ENCODE measurements at regions not wholly inside any gene's neighbourhood (a gene's known extent, or its start where the extent isn't known, plus 50 kb on each side); places are given as distances from the start of the nearest gene placed in this dataset.

DNA sequence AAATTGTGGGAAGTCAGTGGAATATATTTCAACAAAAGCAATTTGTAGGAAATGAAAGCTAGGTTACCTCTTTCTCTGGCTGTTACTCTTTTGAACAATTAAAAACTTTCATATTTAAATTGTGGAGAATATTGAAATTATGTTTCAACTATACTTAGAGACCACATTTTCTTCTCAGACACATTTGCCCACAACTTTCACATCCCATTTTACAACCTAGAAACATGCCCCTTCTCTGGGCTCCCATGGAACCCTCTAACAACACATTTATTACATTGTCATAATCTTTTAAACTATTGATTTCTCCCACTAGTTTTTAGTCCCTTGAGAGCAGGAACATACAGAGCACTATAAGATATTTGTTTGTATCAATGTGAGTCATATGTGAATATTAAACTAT is 211.7 kb upstream of the TTC14 start:
- Histone ChIP-seq H3K9me3 (ENCODE audit: low read length) (no peaks in the 10 kb centered on the region), H3K4me3 (replicated peaks in 1 of 3; ENCODE audit: insufficient read depth in 1 of 3, low read depth in 2 of 3, low read length in 3 of 3) (no peak overlapping the region), H3K27ac (ENCODE audit: extremely low read length, insufficient read depth, low read length) (no peak overlapping the region), H4K20me1 (ENCODE audit: insufficient read depth, low read length) (no peaks in the 10 kb centered on the region), H2AFZ (ENCODE audit: low read length) (no peak overlapping the region), H3K4me2 (ENCODE audit: low read depth, low read length) (no peak overlapping the region), H3K36me3 (replicated peaks in 1 of 2; ENCODE audit: control insufficient read depth in 1 of 2, insufficient read depth in 2 of 2, low read length in 2 of 2) (no peaks in the 10 kb centered on the region), H3K9ac (ENCODE audit: insufficient read depth, low read depth, low read length) (no peak overlapping the region), H3K79me2 (ENCODE audit: insufficient read depth, low read length) (no peaks in the 10 kb centered on the region), H3K4me1 (ENCODE audit: insufficient read depth, low read length) (no peaks in the 10 kb centered on the region), H3K27me3 (ENCODE audit: control insufficient read depth in 1 of 2, insufficient read depth in 2 of 2, low read length in 2 of 2) (no peaks in the 10 kb centered on the region)
- FAIRE-seq (no peak), ATAC-seq (no peak), DNase-seq (ENCODE audit: low spot score) (no peak)
- intact Hi-C loops (cut with micrococcal nuclease; ENCODE audit: unreplicated experiment) (no loop called here), in situ Hi-C loops (cut with HindIII; ENCODE audit: extremely low pct_ligation_motif_present, low pct_unique_long_range_greater_than_20kb) (no loop called here)
- TF ChIP-seq SETDB1 (CRISPR knock-in tag; IDR thresholded peaks at IDR 0.05; ENCODE audit: borderline replicate concordance) = no peak
- TF ChIP-seq, protein P1, sequence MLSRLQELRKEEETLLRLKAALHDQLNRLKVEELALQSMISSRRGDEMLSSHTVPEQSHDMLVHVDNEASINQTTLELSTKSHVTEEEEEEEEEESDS (CRISPR knock-in tag; IDR thresholded peaks at IDR 0.05; ENCODE audit: borderline replicate concordance) = no peak
- TF ChIP-seq ZFP90 (CRISPR knock-in tag; IDR thresholded peaks at IDR 0.05; ENCODE audit: borderline replicate concordance) = no peak
- TF ChIP-seq ZNF782 (CRISPR knock-in tag; IDR thresholded peaks at IDR 0.05; ENCODE audit: borderline replicate concordance) = no peak
- TF ChIP-seq MZF1 (CRISPR knock-in tag; IDR thresholded peaks at IDR 0.05; ENCODE audit: borderline replicate concordance) = no peak
- no peak for TF ChIP-seq ZMYM3 (CRISPR knock-in tag; IDR thresholded peaks at IDR 0.05)
- TF ChIP-seq, protein P2, sequence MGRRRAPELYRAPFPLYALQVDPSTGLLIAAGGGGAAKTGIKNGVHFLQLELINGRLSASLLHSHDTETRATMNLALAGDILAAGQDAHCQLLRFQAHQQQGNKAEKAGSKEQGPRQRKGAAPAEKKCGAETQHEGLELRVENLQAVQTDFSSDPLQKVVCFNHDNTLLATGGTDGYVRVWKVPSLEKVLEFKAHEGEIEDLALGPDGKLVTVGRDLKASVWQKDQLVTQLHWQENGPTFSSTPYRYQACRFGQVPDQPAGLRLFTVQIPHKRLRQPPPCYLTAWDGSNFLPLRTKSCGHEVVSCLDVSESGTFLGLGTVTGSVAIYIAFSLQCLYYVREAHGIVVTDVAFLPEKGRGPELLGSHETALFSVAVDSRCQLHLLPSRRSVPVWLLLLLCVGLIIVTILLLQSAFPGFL (CRISPR knock-in tag; IDR thresholded peaks at IDR 0.05) = no peak
- TF ChIP-seq ZNF747 (CRISPR knock-in tag; IDR thresholded peaks at IDR 0.05; ENCODE audit: borderline replicate concordance) = no peak
- no peak for TF ChIP-seq ZNF30 (CRISPR knock-in tag; IDR thresholded peaks at IDR 0.05)
- no peak for TF ChIP-seq ZNF234 (CRISPR knock-in tag; conservative IDR thresholded peaks at IDR 0.05)
- TF ChIP-seq ZFYVE20 (CRISPR knock-in tag; IDR thresholded peaks at IDR 0.05; ENCODE audit: borderline replicate concordance, low read depth) = no peak
- TF ChIP-seq, protein P3, sequence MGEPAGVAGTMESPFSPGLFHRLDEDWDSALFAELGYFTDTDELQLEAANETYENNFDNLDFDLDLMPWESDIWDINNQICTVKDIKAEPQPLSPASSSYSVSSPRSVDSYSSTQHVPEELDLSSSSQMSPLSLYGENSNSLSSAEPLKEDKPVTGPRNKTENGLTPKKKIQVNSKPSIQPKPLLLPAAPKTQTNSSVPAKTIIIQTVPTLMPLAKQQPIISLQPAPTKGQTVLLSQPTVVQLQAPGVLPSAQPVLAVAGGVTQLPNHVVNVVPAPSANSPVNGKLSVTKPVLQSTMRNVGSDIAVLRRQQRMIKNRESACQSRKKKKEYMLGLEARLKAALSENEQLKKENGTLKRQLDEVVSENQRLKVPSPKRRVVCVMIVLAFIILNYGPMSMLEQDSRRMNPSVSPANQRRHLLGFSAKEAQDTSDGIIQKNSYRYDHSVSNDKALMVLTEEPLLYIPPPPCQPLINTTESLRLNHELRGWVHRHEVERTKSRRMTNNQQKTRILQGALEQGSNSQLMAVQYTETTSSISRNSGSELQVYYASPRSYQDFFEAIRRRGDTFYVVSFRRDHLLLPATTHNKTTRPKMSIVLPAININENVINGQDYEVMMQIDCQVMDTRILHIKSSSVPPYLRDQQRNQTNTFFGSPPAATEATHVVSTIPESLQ (CRISPR knock-in tag; conservative IDR thresholded peaks at IDR 0.05) = no peak
- no peak for TF ChIP-seq ZNF614 (CRISPR knock-in tag; IDR thresholded peaks at IDR 0.05; ENCODE audit: borderline replicate concordance)
- TF ChIP-seq JARID2 (CRISPR knock-in tag; IDR thresholded peaks at IDR 0.05; ENCODE audit: insufficient replicate concordance) = no peak
- no TSS peak for BruUV-seq (replicated peaks)
- CTCF ChIA-PET (ENCODE audit: low intra/inter-chr PET ratio, low total read pairs) = no interaction called here
- POLR2A ChIA-PET = no interaction called here
